Panc1 (cell line): ENCODE measurements at regions not wholly inside any gene's neighbourhood (a gene's known extent, or its start where the extent isn't known, plus 50 kb on each side); places are given as distances from the start of the nearest gene placed in this dataset.
"Not testable (repeated sequence)": the region's sequence is repeated elsewhere in the genome, so short reads cannot be mapped to it uniquely, and the experiment has no call there.

Source experiments
- ATAC-seq: fragments of 200-7000 bp; cut with Tn5 transposase; 2 replicates; pipeline ENCODE4 v1.9.1; 2020; ENCODE audit warnings: mild to moderate bottlenecking, moderate library complexity
- BruUV-seq: library from RNA; stranded (reverse); fragments of 400-500 nt; replicated peaks from 2 replicates; lab custom pipeline; 2021; lab: Mats Ljungman, UMichigan
- CTCF ChIA-PET: fragments of 300-600 bp; sonication (Branson Sonifier 250); formaldehyde crosslinking; loops from one replicate; lab custom pipeline; 2022; ENCODE audit warnings: antibody characterized with exemption; lab: Charles Lee
- POLR2A ChIA-PET: fragments of 300-600 bp; sonication (Branson Sonifier 250); formaldehyde crosslinking; loops from one replicate; lab custom pipeline; 2022; ENCODE audit warnings: antibody characterized with exemption; lab: Charles Lee
- DNase-seq: peaks from one replicate; pipeline ENCODE4 v3.0.0-alpha.2; 2010; ENCODE audit warnings: low read depth, low spot score
- H3K27ac ChIP-seq: 2 replicates; pipeline ENCODE4 v1.5.1; 2011; ENCODE audit warnings: mild to moderate bottlenecking, low read length, inconsistent platforms
- H3K27me3 ChIP-seq: fragments of 200-500 bp; sonication (Bioruptor generic); 2 replicates; pipeline ENCODE4 v1.6.0; 2014; ENCODE audit warnings: low read length, inconsistent platforms; ENCODE audit not compliant: control insufficient read depth, insufficient read depth
- H3K36me3 ChIP-seq: fragments of 200-500 bp; sonication (Bioruptor generic); 2 replicates; pipeline ENCODE4 v1.5.1; 2014; ENCODE audit warnings: inconsistent platforms, mild to moderate bottlenecking, low read length, moderate library complexity; ENCODE audit not compliant: control insufficient read depth, insufficient read depth
- H3K4me1 ChIP-seq: 2 replicates; pipeline ENCODE4 v1.5.1; 2011; ENCODE audit warnings: inconsistent platforms, mild to moderate bottlenecking, low read length, moderate library complexity; ENCODE audit not compliant: control insufficient read depth, insufficient read depth
- H3K4me3 ChIP-seq, 2 experiments: 2 replicates each; pipeline ENCODE4 v1.5.1; 2011 to 2012; ENCODE audit warnings: low read depth in 2 of 2, low read length in 2 of 2, mild to moderate bottlenecking in 2 of 2, inconsistent platforms in 1 of 2, moderate library complexity in 1 of 2
- H3K9me3 ChIP-seq: fragments of 200-500 bp; sonication (Bioruptor generic); 2 replicates; pipeline ENCODE4 v1.5.1; 2014; ENCODE audit warnings: low read depth, mild to moderate bottlenecking, inconsistent platforms, low read length, moderate library complexity; ENCODE audit not compliant: control insufficient read depth, insufficient read depth
- CTCF ChIP-seq: fragments of 450-650 bp; IDR thresholded peaks from 2 replicates; pipeline ENCODE4 v1.5.1; 2017; ENCODE audit warnings: mild to moderate bottlenecking
- POLR2AphosphoS5 ChIP-seq: IDR thresholded peaks from 2 replicates; pipeline ENCODE4 v1.6.1; 2012; ENCODE audit warnings: mild to moderate bottlenecking, low read depth, low read length, moderate library complexity
- REST ChIP-seq, 2 experiments: IDR thresholded peaks; 2 replicates each; pipeline ENCODE4 v1.6.1; 2011 to 2012; ENCODE audit warnings: low read depth in 2 of 2, control low read depth in 1 of 2, low read length in 1 of 2, mild to moderate bottlenecking in 1 of 2, moderate library complexity in 1 of 2; ENCODE audit not compliant: insufficient read depth in 1 of 2
- SIN3A ChIP-seq: IDR thresholded peaks from 2 replicates; pipeline ENCODE4 v1.6.1; 2012; ENCODE audit warnings: low read depth, mild to moderate bottlenecking, low read length, moderate library complexity, borderline replicate concordance; ENCODE audit not compliant: insufficient read depth
- TCF7L2 ChIP-seq: IDR thresholded peaks from 2 replicates; pipeline ENCODE4 v1.6.1; 2011; ENCODE audit warnings: mild to moderate bottlenecking, low read depth, low read length, inconsistent platforms
- in situ Hi-C: cut with HindIII; loops from 2 replicates; pipeline ENCODE4 v1.10.0; 2016; ENCODE audit warnings: low sequenced_read_pairs, low pct_unique_long_range_greater_than_20kb
- intact Hi-C: fragments of 100-400 bp; cut with micrococcal nuclease; formaldehyde crosslinking; loops from one replicate; pipeline ENCODE4 v1.10.0; 2022; ENCODE audit not compliant: unreplicated experiment

- no peak overlapping the region for H3K4me3 ChIP-seq
- CTCF ChIA-PET: no interaction called here
- ATAC-seq: no peak
- H3K27me3 ChIP-seq: no peaks in the 10 kb centered on the region
- POLR2A ChIA-PET: no interaction called here
- H3K4me1 ChIP-seq: no peaks in the 10 kb centered on the region
- intact Hi-C loops: no loop called here
- no TSS peak for BruUV-seq
- H3K27ac ChIP-seq: no peak overlapping the region
- TF ChIP-seq CTCF (no peak), REST (IDR thresholded peaks at IDR 0.05; ENCODE audit: insufficient read depth in 1 of 2, low read depth in 2 of 2, low read length in 1 of 2) (no peak), TCF7L2 (no peak), SIN3A (no peak), POLR2AphosphoS5 (no peak)
- no peaks in the 10 kb centered on the region for H3K9me3 ChIP-seq
- no peak for DNase-seq
- H3K36me3 ChIP-seq: no peaks in the 10 kb centered on the region
- in situ Hi-C loops: no loop called here
These were observed 239.3 kb upstream of the SULF2 start for GRCh38 chr20:48024539-48024938.

GRCh38 chr20:48020696-48021095 lies 235.4 kb upstream of the SULF2 start:
- in situ Hi-C loops, BruUV-seq, POLR2A ChIA-PET, H3K27ac ChIP-seq, H3K36me3 ChIP-seq, H3K9me3 ChIP-seq, ATAC-seq, H3K4me1 ChIP-seq, intact Hi-C loops, H3K4me3 ChIP-seq, H3K27me3 ChIP-seq, DNase-seq: not testable (repeated sequence)
- CTCF ChIA-PET: interaction anchor here (0.6 kb wide), 1 partner anchor 825 kb away, joined by 3 read pairs; no protein-coding TSS in a partner anchor

- no peak for DNase-seq
- no TSS peak for BruUV-seq
- intact Hi-C loops (no loop called here), in situ Hi-C loops (no loop called here)
- no peak for ATAC-seq
- Histone ChIP-seq H3K4me1 (no peaks in the 10 kb centered on the region), H3K9me3 (no peaks in the 10 kb centered on the region), H3K4me3 (no peak overlapping the region), H3K27me3 (no peaks in the 10 kb centered on the region; the same call in 1 of the 2 replicates), H3K27ac (no peak overlapping the region), H3K36me3 (no peaks in the 10 kb centered on the region)
- ChIA-PET POLR2A (no interaction called here), CTCF (interaction anchor here (0.6 kb wide), 1 partner anchor 826 kb away, joined by 3 read pairs; no protein-coding TSS in a partner anchor)
- TF ChIP-seq REST (IDR thresholded peaks at IDR 0.05; ENCODE audit: insufficient read depth in 1 of 2, low read depth in 2 of 2, low read length in 1 of 2): no peak
- TF ChIP-seq POLR2AphosphoS5: no peak
- no peak for TF ChIP-seq SIN3A
- TF ChIP-seq TCF7L2: no peak
- TF ChIP-seq CTCF: no peak
These were observed 234.7 kb upstream of the SULF2 start for GRCh38 chr20:48019940-48020339.
